Skeletal muscle cell (primary cell): ENCODE measurements at regions not wholly inside any gene's neighbourhood (a gene's known extent, or its start where the extent isn't known, plus 50 kb on each side); places are given as distances from the start of the nearest gene placed in this dataset.

ENCODE experiments used
- DNase-seq: peaks from one replicate; pipeline ENCODE4 v3.0.0-alpha.2; 2010; ENCODE audit warnings: low read depth
- H3K4me3 ChIP-seq: 2 replicates; pipeline ENCODE4 v1.5.1; 2011; ENCODE audit warnings: low read depth, mild to moderate bottlenecking, control low read depth, low read length, moderate library complexity

DNA sequence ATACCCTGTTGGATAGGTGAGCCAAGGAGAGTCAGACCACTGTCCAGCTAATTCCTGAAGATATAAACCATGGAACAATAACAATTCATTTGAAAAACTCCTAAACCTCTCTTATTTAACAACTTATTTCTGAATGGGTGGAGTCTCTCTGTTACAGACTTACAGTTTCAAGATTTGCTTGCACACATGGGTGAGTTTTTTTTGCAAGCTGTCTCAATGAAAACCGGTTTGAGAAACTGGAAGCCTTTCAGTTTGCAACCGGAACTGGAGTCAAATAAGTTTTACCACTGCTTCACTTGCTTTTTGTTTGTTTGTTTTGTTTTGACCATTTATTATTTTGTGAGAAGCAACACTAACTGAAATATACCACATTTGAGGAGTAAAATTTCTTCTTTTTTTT is 243.8 kb downstream of the MTERF1 start:
- no peak overlapping the region for H3K4me3 ChIP-seq
- no peak for DNase-seq

DNA sequence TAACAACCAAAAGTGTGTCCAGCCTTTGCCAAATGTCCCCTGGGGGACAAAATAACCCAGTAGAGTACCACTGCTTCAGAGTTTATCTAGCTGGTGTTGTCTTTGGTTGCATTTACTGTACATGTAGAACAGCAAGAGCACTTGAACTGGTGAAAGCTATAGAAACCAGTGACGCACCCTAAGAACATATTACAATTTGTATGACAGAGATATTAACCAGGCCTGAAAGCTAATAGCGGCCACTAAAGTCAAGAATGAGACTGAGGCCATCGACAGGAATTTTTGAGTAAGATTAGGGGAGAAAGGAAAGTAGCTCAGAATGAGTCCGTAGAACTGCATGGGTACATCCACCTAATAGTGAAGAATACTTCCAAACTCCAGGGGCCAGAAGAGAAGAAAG is 236.2 kb downstream of the MTERF1 start:
- DNase-seq = no peak
- no peak overlapping the region for H3K4me3 ChIP-seq

DNA sequence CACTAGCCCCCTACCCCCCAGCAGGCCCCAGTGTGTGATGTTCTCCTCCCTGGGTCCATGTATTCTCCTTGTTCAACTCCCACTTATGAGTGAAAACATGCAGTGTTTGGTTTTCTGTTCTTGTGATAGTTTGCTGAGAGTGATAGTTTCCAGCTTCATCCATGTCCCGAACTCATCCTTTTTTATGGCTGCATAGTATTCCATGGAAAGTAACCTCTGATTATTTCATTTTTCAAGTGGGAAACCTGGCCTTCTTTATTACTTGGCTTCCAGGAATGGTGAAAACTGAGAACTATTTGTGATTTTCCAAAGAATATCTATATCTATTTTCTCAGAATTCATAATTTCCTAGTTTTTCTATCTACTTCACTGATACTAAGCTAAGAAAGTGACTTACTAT is 235.0 kb downstream of the MTERF1 start:
- DNase-seq = no peak
- H3K4me3 ChIP-seq = no peak overlapping the region

DNA sequence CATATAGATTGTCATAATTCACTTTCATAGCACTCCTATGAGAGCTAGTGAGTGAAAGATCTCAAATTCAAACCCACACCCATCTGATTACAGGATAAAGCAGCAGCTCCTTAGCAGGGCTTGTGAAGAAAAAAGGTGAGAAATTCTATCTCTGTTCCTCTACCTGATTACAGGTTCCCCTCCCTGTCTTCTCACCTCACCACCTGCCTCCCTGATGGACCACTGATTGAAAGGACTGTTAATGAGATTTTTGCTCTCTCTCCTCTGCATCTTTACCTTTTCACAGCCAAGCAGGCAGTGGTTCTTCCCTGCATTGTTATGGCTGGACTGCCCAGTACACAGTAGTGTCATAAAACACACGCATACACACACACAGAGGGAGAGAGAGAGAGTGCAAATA is 228.5 kb downstream of the MTERF1 start:
- DNase-seq = no peak
- H3K4me3 ChIP-seq = no peak overlapping the region

DNA sequence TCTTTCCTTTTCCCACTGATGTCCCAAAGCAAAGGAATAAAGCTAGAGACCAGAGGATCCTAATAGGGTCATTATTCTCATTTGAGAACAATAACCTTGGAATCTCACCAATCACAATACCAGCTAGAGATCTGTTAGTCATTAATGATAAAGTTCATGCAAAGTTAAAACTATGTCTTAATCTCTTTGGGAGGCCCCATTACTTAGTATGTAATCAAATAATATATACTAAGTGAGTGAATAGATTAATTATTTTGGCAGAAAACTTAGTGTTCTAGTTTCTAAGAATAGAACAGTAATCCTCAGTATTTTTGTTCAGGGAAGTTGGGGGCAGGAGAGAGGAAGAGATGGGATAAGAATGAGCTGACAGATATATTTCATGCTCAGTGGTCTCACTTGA is 227.2 kb downstream of the MTERF1 start:
- DNase-seq = no peak
- H3K4me3 ChIP-seq = no peak overlapping the region

DNA sequence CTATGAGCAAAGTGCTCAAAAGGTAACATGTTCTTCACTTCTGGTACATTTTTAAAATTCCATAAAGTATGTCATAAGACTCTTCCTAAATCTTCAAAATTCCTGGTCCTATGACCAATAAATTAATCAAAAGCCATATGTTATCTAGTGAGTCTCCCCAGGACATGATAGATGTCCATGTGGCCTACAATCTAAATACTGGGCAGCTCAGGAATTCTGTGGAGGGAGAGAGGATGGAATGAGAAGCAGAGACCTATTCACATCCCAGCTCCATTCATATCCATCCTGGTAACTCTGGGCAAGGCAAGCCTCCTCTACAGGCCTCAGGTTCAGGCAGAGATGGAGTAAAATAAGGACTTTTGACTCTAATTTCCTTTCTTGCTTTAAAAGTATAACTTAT is 224.8 kb downstream of the MTERF1 start:
- no peak overlapping the region for H3K4me3 ChIP-seq
- DNase-seq = no peak

DNA sequence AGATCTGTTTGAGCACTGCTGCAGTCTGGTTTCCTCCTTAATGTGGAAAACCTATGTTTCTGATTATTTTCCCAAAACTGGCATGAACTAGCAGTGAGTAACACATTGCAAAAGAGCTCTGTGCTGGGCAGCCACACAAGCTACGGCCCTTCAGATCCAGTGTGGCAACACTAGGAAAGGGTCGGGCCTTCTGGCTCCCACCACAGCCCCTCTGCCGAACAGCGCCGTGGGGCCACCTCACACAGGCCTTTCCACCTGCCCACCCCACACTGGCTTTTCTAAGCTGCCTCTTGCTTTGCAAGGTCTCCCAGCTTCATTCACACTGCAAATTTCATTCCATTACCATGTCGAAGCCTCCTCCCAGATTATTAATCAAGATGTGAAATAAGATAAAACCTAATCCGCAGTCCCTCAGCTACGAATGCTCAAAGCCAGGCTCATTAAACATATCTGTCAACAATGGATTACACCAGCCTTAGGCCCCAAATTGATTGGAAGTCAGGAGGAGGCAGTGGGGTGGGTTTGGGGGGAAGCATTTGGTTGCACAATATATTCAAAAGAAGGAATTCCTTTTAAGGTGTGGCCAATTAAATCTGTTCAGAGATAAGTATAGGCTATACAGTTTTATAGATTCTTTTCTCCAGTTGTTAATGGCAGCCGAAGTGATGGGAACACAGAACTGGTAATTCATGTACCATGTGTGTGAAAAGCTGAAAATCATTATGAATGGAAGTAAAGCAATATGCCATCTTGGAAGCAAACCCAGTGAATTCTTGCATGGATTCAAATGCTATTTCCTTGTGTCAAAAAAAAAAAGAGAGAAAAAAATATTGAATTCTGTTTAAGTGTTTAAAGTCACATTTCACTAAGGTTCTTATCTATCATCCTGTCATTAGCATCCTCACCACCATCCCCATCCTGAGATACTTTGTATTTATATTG is 223.7 kb downstream of the MTERF1 start:
- H3K4me3 ChIP-seq = no peak overlapping the region
- peak; percentile 52 for DNase-seq

DNA sequence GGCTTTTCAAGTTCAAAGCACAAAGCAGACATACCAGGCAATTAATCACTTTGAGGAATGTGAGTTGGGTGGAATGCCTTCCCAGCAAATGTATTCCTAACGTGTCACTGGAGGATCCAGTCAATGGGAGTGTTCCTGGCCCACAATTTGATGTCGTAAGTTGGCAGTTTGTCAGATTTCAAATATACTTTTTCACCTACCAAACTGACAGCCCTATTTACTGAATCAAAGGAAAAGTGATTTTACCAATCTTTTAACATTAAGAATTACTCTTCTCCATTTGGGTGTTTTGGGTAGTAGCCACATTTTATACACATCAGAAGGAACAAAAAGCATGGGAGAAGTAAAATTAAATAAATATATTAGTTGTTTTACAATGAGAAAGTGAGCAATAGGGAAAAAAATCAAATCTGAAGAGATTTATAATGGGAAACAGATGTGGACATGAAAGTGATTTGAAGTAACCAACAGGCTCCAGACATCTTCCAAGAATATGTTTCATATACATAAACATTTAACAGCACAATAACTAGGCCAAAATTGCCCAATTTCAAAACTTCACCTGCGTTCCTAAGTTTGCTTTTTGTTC is 222.9 kb downstream of the MTERF1 start:
- DNase-seq = peak; percentile 83
- H3K4me3 ChIP-seq = no peak overlapping the region

DNA sequence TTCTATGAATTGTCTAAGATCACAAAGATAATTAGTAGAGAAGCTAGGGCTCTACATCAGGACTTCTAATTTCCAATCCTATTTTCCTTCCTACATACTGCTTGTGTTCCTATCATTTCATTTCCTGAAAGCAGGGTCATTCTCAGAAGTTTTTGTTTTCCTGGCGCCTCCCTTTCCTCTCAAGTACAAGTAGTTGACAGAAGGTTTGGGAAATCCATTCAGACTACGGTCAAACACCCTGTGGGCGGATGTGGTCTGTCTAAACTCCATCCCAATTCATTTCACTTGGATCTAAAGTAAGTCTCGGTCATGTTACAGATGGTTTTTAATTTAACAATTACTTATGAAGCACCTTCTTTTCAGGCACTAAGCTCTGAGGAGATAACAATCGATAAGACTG is 221.4 kb downstream of the MTERF1 start:
- DNase-seq = no peak
- no peak overlapping the region for H3K4me3 ChIP-seq

DNA sequence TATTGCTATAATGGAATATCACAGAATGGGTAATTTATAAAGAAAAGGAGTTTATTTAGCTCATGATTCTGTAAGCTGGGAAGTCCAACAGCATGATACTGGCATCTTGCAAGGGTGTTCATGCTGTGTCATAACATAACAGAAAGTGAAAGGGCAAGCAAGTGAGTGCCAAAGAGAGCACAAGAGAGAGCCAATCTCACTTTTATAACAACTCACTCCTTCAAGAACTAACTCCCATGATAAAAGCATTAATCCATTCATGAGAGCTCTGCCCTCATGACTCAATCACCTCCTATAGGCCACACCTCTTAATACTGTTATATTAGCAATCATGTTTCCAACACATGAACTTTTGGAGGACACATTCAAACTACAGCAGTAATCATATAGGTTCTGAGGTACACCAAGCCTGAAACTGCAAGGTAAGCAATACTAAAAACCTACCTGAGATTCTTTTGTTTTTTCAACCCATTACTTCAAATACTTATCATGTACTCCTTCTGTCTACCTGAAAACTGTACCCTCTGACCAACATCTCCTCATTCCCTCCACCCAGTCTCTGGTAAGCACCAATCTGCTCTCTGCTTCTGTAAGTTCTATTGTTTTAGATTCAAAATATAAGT is 219.7 kb downstream of the MTERF1 start:
- H3K4me3 ChIP-seq = no peak overlapping the region
- no peak for DNase-seq

DNA sequence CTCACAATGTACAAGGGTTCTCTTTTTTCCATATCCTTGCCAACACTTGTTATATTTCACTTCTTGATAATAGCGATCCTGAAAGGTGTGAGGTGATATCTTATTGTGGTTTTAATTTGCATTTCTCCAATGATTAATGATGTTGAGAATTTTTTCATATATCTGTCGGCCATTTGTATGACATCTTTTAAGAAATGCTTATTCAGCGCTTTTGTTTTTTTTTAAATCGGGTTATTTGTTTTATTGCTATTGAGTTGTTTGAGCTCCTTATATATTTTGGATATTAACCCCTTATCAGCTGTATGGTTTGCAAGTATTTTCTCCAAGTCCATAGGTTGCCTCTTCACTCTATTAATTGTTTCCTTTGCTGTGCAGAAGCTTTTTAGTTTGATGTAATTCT is 218.8 kb downstream of the MTERF1 start:
- H3K4me3 ChIP-seq = no peak overlapping the region
- DNase-seq = no peak

DNA sequence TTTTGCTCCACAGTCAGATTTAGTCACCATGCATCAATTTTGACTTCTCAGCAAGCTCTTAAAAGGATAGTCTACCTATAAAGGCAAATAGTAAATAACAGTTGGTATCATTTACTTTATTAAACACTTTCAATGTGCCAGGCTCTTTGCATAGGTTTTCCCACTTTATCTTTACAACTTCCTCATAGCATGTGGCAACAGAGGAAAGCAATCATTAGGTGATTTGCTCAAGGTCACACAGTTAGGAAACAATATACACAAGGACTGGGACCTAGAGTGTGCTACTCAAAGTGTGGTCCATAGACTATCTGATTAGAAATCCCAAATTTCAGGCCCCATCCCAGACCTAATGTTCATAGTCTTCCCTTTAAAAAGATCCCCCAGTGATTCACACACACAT is 212.3 kb downstream of the MTERF1 start:
- no peak for DNase-seq
- H3K4me3 ChIP-seq = no peak overlapping the region

DNA sequence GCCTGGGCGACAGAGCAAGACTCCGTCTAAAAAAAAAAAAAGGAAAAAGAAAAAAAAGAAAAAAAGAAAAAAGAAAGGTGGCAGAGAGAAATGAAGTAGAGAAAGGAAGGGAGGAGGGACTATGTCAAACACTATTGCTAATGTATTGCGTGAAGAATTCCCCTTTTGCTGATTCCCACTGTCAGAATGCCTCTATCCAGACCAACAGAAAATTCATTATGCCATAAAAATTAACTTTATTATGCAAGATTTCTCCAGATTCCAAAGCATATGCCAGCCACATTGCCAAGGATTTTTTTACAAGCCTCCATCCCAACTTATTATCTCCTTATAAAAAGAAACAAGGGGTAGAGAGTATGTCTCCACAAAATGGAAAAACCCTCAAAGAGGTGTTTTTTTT is 209.3 kb downstream of the MTERF1 start:
- no peak overlapping the region for H3K4me3 ChIP-seq
- no peak for DNase-seq

DNA sequence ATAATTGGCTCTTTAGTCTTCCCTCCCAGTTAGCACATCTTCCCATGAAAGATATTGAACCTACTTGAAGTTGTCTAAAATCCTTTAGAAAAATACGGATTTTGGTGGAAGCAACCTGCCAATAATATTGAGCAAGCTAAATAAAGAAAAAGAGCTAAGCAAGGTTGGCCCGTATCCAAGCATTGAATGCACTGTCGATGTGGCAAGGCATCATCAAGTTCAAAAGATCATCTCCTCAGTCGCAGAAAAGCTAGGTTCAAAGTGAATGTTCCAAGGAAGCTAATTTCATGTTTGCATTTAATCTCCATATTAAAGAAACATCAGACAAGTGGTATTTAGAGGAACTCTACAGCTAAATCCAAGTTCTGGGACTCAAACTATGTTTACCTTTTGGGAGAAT is 206.0 kb downstream of the MTERF1 start:
- no peak for DNase-seq
- no peak overlapping the region for H3K4me3 ChIP-seq

DNA sequence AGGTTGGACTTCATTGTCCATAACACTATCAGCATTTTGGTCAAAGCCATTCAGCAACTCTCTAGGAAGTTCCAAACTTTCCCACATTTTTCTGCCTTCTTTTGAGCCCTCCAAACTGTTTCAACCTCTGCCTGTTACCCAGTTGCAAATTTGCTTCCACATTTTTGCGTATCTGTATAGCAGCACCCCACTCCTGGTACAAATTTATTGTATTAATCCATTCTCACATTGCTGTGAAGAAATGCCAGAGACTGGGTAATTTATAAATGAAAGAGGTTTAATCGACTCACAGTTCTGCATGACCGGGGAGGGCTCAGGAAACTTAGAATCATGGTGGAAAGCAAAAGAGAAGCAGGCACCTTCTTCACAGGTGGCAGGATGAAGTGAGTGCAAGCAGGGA is 198.8 kb downstream of the MTERF1 start:
- DNase-seq = no peak
- H3K4me3 ChIP-seq = no peak overlapping the region

DNA sequence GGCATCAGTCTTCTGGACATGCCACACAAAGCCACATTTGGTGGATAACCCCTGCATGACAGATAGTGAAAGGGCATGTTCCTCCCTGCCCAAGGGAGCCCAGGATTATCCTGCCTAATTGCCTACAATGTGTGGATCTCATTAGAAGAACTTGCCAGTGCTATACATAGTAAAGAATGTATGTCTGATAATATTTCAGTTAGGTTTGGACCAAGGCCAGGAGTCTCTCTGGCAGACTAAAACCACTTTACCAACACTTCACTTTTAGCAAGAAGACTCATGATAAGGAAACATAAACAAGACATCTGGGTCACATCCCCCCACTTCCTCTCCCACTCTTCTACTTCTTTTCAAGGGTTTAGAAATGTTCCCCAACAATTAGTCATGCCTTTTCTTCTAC is 196.7 kb downstream of the MTERF1 start:
- peak; percentile 52 for DNase-seq
- H3K4me3 ChIP-seq = no peak overlapping the region

DNA sequence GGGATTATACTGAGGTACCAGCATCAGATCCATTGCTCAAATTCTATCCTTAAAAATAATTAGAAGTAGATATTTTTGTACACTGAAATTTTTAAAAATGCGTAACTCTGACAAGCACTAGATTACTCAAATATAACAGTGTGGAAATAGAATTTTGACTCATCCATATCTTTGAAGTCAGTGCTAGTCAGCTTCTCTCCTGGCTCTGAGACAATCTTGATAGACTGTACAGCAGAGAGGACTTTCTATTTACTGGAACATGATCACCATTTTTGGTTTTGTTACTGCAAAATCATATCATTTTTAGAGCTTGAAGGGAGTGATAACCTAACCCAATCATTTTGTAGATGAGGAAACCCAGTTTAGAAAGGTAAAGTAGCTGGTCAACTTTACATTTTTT is 195.0 kb downstream of the MTERF1 start:
- H3K4me3 ChIP-seq = no peak overlapping the region
- DNase-seq = no peak

DNA sequence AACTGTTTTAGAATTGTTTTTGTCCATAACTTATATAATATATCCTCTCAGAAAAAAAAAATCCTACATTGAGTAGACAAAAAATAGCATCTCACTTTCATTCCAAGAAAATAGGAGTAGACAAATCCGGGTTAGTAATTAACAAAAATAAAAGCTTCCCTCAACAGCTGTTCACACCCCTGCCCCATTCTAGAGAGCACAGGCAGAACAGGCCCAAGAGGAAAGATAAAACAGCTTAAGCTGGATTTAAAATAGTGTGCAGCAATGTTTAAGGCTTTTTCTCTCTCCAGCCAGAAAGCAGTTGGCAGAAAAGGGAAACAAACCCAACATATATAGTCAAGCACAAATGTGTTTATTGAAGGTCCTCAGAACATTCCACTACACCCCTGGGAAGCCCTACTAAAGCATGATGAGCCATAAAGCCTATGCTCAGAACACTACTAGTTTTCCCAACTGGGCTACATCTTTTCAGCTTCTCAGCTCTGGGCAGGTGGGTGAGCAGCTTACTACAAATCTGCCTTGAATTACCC is 189.9 kb downstream of the MTERF1 start:
- H3K4me3 ChIP-seq = no peak overlapping the region
- no peak for DNase-seq

DNA sequence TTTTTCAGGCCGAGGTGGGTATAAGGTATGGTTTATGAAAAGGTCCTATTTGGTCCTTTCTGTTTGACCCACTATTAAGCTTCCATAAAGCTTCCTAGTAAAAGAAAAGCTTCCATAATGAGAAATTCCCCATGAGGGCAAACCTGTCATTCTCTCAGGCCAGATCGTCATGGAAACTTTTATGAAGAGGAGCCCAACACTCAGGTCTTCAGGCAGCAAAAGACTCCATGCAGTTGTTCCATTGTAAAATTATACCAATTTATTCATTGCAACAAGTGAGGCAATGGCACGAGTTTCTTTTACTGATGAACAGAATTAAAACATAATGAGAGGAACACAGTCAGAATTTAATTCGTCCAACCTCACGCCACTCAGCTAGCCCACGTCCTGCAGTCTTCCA is 188.6 kb downstream of the MTERF1 start:
- DNase-seq = no peak
- no peak overlapping the region for H3K4me3 ChIP-seq

DNA sequence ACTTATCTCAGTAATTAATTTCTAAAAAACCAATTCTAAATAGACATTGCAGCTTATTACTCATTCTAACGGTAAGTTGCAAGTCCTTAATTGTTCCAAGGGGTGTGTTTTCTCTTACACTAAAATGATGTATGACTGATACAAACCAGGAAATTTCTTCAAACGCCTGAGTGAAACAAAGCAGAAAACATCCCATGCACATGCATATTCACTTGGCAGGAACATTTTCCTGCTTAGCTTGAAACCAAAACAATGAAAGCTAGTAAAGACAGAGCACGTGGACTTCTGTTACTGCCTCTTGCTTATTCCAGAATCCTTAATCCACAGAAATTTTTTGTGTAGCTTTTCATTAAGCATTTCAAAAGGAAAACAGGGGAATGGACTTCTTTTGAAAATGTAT is 187.7 kb downstream of the MTERF1 start:
- no peak overlapping the region for H3K4me3 ChIP-seq
- no peak for DNase-seq
